Retinal pigment epithelial cell (primary cell): ENCODE measurements at regions not wholly inside any gene's neighbourhood (a gene's known extent, or its start where the extent isn't known, plus 50 kb on each side); places are given as distances from the start of the nearest gene placed in this dataset.
A peak's percentile ranks its signal among the peaks of the same experiment; 100 is the strongest.

ENCODE experiments used
- DNase-seq: peaks from one replicate; pipeline ENCODE4 v3.0.0-alpha.2; 2010; ENCODE audit warnings: low read depth
- H3K4me3 ChIP-seq: 2 replicates; pipeline ENCODE4 v1.5.1; 2011; ENCODE audit warnings: mild to moderate bottlenecking, low read length, control low read depth, moderate library complexity
- TF ChIP-seq, protein P1 (sequence below): conservative IDR thresholded peaks from 2 replicates; pipeline ENCODE4 v1.5.1; 2011; ENCODE audit warnings: low read depth, low read length, control low read depth, inconsistent platforms

- H3K4me3 ChIP-seq, result no peak overlapping the region
- TF ChIP-seq, protein P1, sequence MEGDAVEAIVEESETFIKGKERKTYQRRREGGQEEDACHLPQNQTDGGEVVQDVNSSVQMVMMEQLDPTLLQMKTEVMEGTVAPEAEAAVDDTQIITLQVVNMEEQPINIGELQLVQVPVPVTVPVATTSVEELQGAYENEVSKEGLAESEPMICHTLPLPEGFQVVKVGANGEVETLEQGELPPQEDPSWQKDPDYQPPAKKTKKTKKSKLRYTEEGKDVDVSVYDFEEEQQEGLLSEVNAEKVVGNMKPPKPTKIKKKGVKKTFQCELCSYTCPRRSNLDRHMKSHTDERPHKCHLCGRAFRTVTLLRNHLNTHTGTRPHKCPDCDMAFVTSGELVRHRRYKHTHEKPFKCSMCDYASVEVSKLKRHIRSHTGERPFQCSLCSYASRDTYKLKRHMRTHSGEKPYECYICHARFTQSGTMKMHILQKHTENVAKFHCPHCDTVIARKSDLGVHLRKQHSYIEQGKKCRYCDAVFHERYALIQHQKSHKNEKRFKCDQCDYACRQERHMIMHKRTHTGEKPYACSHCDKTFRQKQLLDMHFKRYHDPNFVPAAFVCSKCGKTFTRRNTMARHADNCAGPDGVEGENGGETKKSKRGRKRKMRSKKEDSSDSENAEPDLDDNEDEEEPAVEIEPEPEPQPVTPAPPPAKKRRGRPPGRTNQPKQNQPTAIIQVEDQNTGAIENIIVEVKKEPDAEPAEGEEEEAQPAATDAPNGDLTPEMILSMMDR, result no peak
- DNase-seq, result no peak
Observed at GRCh38 chr13:40163066-40164000, 503.1 kb downstream of the FOXO1 start.

DNA sequence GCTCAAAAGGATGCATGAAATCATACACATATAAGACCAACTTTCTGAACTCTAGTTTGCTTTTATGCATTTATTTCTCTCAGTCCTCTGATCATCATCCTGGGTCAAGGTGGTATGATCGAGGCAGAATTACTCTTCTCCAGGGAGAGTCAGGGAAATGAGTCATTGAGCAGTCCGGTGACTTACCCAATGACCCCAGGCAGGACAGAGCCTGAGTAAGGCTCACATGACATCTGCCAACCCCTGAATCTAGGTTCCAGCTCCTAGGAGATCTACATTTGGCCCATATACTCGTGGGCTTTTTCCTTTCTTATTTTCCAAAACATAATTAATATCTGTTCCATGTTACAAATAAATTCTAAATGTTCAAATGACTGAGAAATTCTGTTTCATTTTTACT lies 502.3 kb downstream of the FOXO1 start:
- DNase-seq, result peak; percentile 48
- TF ChIP-seq, protein P1, result no peak
- no peak overlapping the region for H3K4me3 ChIP-seq

DNA sequence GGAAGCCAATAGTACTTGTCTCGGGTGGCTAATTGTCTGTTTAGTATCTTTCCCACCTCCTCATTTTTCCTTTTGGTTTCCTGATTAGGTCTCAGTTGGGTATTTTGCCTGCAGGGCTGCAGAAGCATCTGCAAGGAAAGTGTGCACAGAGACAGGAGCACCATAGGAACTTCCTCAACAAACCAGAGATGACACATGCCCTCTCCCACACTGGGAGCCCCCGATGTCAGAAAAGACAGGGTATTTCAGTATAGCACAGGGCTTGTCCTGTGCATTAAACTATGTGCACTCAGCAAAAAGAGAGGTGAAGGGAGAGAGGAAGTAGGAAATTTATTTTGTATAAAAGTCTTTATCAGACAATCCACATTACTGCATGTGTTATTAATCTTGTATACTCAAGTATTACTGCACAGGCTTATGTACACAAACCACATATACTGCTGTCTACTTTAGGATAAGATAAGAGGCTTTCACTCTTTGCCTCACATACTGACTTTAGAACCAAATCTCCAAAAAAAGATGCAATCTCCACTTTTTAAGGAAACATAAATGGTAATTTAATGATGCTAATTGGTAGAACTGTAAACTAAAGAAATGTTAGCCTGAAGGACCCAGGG lies 501.0 kb downstream of the FOXO1 start:
- no peak overlapping the region for H3K4me3 ChIP-seq
- TF ChIP-seq, protein P1, result no peak
- DNase-seq, result no peak

GRCh38 chr13:40167327-40167726 lies 499.1 kb downstream of the FOXO1 start:
- DNase-seq, result no peak

GRCh38 chr13:40168425-40169166 lies 497.8 kb downstream of the FOXO1 start:
- no peak for DNase-seq
- no peak overlapping the region for H3K4me3 ChIP-seq
- TF ChIP-seq, protein P1, result no peak

More at GRCh38 chr13:40167327-40167726, 499.1 kb downstream of the FOXO1 start:
- H3K4me3 ChIP-seq, result no peak overlapping the region
- TF ChIP-seq, protein P1, result no peak

DNA sequence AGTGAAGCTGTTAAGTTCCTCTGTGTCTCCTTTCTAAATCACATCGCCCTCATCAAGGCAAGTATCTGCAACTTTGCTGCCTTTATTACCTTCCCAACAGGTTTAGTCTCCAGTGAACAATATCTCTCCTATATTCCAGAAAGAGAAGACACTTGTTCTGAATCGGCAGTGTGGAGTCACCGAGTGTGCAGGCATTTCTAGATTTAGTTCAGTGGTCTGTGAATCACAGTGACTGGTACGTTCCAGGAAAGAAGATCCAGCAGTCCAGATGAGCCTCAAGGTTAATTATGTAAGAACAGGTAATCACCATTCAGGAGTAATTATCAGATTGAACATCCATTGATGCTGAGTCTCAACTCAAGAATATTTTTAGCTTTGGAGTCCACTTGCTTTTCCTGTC lies 497.0 kb downstream of the FOXO1 start:
- TF ChIP-seq, protein P1, result no peak
- H3K4me3 ChIP-seq, result no peak overlapping the region
- DNase-seq, result no peak
